NCI-H446 treated with DMSO at 0.1 percent for 48 hours (cell line): ENCODE measurements at regions not wholly inside any gene's neighbourhood (a gene's known extent, or its start where the extent isn't known, plus 50 kb on each side); places are given as distances from the start of the nearest gene placed in this dataset.

ENCODE experiments used
- DNase-seq: peaks from one replicate; lab custom pipeline; 2025; lab: John Stamatoyannopoulos, UW

DNA sequence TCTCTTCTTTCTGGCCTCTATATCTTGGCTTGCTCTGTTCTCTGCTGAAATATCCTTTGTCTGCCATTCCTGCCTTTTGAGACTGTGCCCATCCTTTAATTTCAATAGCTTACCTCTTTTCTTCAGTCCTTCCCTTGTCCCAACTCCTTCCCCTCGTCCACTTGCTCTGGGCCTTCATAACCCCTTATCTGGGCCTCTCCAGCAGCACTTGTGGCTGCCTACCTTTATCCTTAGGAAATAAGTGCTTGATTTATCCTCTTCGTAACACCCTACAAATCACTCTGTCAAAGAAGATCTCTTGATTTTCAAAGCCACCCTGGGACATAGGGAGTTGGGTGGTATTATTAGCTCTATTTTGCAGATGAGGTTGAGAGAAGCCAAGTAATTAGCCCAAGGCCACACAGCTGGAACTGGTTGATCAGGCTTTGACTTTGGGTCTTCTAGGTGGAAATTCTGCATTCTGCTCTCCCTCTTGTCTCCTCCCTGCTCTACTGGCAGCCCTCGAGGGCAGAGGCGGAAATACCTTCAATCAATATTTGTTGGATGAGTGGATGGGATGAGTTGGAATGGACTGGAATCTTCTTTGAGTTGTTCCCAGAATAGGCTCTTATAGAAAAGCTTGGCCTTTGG lies 84.0 kb upstream of the TLE3 start:
- DNase-seq, result no peak

DNA sequence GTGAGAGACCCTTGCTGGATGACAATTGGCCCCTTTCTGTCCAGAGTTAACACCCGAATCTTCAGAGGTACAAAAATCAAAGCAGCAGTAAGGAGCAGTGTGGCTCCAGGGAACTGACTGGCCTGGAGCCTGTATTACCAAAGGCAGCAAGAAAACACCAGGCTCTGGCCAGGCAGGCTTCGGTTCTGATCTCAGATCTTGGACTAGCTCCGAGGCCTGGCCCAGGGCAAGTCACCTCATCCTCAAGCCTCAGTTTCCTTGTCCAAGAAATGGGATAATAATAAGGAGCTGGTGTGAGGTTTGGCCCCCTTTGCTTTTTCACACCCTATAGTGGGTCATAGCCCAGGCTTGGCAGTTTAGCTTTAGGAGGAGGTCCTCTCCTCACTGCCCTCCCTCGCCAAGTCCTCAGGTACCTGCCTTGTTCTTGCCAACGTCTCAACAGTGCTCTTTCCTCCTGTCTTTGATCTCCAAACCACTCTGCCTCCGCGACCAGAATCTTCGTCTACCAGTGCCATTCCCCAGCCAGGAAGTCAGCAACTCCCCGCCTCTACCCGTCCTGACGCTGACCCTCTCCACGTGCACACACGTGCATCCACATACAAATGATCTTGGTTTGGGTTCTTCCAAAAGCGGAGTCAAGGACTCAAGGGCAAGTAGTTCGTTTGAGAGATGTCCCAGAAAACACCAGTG lies 82.6 kb upstream of the TLE3 start:
- no peak for DNase-seq

- no peak for DNase-seq
Measured at GRCh38 chr15:70179309-70179892, 81.7 kb upstream of the TLE3 start.

- DNase-seq, result no peak
Measured at GRCh38 chr15:70178335-70179084, 80.8 kb upstream of the TLE3 start.

DNA sequence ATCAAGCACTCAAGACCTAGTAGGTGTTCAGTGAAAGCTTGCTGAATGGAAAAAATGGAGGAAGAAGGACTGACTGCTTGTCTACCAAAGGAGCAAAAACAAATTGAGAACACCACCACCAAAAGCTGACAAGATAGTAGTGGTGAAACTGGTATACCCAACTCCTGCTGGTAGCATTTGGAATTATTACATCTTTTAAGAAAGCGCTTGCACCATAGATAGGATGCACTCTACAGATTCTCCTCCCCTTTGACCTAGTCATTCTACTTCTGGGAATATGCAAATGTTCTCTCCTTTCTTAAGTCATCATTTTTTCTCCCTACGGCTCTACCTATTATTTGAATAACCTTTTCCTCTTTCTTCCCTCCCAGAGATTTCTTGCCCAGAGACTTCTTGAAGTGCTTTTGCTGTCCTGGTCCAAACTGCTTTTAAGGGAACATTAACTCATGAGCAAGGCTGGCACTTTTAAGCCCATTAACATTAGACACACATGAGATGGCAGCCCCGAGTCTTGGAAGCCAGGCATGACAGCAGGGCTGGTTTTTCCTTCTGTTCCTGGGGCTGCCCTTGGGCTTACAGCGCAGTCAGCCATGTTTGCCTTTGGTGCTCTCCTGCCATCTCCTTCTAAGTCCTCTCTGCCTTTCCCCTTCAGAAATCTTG lies 75.0 kb upstream of the TLE3 start:
- DNase-seq, result no peak

DNA sequence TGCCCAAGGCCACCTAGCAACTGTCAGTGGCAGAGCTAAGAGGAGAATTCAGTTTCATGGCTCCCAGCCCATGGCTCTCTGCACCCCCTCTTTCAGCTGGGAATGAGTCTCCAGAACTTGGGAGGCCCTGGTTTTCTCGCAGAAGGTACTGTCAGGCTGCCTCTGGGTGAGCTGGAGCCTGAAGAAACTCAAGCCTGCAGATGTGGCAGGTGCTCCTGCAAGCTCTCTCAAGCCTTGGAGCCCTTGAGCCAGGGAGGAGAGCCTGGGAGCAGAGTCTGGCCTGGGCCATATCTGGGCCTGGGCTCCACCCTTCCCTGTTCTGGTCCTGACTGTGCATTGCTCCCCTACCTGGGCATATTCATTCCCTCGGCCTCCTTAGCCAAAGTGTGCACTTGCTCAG lies 74.4 kb upstream of the TLE3 start:
- no peak for DNase-seq

DNA sequence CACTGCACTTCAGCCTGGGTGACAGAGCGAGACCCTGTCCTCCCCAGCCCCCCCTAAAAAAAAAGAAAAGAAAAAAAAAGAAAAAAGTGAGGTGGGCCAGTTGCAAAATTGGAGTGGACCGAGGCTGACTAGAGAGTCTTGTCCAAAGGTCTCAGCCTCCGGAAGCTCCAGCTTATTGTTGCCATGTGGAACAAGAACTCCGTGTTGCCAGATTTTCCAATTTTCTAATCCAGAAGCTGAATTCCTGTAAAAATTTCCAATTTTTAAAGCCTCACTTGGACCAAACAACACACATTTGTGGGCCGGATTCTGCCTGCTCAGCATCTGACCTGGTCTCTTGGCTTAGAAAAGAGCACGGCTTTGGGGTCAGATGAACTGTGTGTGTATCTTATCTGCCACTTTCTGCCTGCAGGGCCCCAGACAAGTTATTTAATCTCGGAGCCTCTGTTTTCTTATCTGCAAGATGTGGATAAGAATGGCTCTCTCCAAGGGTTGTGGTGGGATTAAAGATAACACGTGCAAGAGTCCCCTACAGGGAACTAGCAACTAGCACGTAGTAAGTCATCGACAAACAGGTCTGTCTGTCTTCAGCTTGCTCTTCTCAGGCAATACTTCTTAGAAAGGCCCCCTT lies 73.7 kb upstream of the TLE3 start:
- DNase-seq, result no peak

DNA sequence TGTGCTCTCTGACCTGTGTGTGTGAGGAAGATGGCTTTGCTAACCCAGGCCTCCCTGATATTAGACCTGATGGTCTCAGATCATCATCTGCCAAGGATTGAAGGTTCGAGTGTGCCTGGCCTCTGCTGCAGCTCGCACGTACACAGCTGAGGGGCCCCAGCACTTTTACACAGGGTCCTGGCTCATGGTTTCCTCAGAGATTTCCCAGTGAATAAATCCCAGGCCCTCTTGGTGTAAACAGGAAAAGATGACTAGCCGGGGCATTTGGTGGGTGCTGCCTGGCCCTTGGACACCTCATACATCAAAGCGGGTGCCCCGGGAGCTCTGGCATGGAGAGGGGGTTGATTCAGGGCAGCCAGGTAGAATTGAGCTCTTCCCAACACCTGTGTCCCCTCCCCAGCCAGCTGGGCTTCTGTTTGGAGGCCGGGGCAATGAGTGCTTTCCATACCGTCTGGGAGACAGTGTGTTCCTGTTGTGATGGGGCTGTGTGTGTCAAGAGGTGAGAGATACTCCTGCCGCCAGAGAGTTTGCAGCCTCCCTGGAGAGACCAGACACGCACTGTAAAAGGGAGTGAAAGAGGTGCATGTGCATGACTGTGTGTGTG lies 72.5 kb upstream of the TLE3 start:
- no peak for DNase-seq

GRCh38 chr15:70169147-70169546 lies 71.4 kb upstream of the TLE3 start:
- no peak for DNase-seq

DNA sequence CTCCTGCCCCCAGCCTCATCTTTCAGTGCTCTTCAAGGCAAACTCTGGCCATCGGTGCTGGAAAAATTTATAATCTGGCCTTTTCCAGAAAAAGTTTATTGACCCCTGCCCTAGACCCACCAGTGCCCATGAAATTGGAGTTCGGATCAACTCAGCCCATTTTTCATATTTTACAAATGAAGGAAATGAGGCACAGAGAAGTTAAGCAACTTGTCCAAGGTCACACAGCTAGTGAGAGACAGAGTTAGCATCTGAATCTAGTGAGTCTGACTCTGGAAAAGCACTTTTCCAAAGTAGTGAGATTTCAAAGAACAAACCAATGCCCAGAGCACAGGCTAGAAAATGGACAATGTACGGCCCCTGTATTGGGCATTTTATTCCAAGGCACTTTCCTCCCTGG lies 69.4 kb upstream of the TLE3 start:
- no peak for DNase-seq

- no peak for DNase-seq
Measured at GRCh38 chr15:70166506-70167087, 68.9 kb upstream of the TLE3 start.

- peak; percentile 95 for DNase-seq
Measured at GRCh38 chr15:70165716-70166284, 68.1 kb upstream of the TLE3 start.

DNA sequence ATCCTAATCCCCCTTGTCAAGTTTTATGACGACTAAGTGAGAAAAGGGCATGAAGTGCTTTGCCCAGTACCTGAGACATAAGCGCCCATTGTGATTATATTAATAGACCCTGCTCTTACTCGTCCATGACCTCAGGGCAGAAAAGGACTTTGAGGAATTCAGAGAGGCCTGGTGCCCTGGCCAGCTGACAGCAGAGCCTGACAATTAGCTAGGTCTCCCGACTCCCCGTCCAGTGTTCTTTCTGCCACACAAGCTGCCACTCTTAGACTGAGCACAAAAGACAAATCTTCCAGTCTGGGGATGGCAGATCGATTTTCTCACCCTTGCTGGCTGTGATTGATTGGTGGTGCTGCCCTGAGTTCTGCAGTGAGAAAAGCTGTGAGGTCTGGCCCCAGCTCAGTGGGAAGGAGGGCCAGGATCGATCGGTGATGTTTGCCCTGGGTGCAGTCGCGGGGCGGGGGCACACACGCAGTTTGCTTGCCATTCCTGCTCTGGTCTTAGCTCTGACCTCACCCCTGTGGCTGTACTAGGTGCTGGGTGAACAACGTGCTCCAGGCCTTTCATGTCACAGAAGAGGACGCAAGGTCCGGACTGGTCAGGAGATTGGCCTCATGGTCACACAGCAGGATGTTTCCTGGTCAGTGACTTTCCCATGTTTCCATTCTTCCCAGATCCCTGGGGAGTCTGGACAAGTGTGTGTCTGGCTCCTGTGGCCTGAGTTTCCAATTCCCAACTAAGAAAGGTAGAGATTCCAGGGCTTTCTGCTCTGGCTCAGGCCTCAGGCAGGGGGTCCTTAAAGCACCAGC lies 67.4 kb upstream of the TLE3 start:
- DNase-seq, result no peak

DNA sequence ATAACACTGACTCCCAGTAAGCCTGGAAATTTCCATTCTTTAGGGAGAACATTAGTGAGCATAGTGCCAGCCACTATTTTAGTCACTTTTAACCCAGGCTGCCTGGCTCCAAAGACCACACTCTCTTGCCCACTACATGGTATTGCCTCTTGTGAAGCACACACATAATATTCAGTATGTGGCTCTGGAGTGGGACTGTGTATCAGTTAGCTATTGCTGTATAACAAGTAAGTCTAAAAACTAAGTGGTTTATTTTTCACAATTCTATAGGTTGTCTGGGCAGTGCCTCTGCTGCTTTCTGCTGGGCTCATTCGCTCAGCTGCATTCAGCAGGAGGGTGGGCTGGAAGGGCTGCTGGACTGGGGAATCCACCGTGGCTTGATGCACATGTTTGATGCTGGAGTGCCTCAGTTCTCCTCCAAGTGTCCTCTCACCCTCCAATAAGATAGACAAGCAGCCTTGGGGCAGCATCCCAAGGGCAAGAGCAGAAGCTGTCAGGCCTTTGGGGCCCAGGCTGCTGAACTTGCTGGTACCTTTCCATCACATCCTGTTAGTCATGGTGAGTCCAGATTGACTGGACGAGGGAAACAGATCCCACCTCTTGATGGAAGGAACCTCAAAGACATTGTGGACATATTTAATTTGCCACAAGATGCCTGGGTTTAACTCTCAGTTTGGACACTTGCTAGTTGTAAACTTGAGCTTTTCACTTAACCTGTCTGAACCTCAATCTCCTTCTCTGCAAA lies 66.6 kb upstream of the TLE3 start:
- DNase-seq, result no peak

- DNase-seq, result no peak
Measured at GRCh38 chr15:70160803-70161565, 63.3 kb upstream of the TLE3 start.

GRCh38 chr15:70160267-70160666 lies 62.5 kb upstream of the TLE3 start:
- no peak for DNase-seq

DNA sequence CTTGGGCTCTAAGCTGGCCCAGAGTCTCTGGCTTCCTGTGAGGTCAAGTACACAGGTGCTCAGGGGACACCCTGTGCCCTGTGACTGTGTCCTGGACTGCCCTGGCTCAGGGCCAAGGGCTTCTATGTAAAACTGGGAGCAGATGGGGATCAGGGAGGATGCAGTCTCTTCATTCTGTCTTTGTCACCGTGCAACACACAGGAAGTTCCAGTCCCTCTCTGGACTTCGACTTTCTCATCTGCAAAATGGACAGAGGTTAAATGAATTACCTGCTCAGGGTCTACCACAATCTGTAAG lies 61.9 kb upstream of the TLE3 start:
- DNase-seq, result no peak

DNA sequence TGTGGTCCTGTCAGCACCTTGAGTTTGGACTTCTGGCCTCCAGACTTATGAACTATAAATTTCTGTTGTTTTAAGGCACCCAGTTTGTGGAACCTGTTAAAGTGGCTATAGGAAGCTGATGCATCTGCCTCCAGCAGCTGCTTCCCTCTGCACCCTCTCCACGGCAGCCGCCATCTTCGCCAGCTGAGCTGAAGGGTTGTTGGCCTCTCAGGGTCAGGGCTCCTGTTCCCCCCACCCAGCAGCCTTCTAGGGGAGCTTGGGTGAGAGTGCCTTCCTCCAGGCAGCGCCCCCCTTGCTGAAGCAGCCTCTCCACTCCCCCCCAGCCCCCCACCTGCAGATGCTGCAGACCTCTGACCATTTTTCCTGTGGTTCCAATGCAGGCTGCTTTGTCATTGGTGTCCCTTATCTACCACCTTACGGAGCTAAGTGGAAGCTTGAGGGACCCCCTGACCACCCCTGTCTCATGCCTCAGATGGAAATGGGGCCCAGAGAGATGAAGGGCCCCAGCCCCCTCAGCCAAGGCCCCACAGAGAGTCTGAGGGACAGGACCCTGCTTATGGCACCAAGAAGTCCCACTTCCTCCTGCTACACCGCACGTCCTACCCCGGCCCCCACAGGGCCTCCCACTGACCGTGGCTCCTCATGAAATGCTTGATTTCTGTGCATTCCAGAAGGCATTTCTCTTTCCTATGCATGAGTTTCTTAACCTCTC lies 61.4 kb upstream of the TLE3 start:
- DNase-seq, result no peak
